ENCODE measurements at regions not wholly inside any gene's neighbourhood (a gene's known extent, or its start where the extent isn't known, plus 50 kb on each side); places are given as distances from the start of the nearest gene placed in this dataset.

- TF ChIP-seq CTCF (IDR thresholded peaks at IDR 0.05; ENCODE audit: control insufficient read depth, extremely low read depth, insufficient read depth): no peak
- H3K4me3 ChIP-seq (ENCODE audit: low read depth, low read length): no peak overlapping the region
- DNase-seq (ENCODE audit: low read depth): no peak
Observed at GRCh38 chr13:94952787-94953186, 240.4 kb upstream of the SOX21 start.

- H3K4me3 ChIP-seq (ENCODE audit: low read depth, low read length): no peak overlapping the region
- peak; percentile 53 for TF ChIP-seq CTCF (IDR thresholded peaks at IDR 0.05; ENCODE audit: control insufficient read depth, extremely low read depth, insufficient read depth)
- DNase-seq (ENCODE audit: low read depth): peak; percentile 2
Observed at GRCh38 chr13:94950303-94950702, 238.0 kb upstream of the SOX21 start.

GRCh38 chr13:94947965-94948371 is 235.6 kb upstream of the SOX21 start:
- DNase-seq (ENCODE audit: low read depth): no peak
- TF ChIP-seq CTCF (IDR thresholded peaks at IDR 0.05; ENCODE audit: control insufficient read depth, extremely low read depth, insufficient read depth): no peak
- no peak overlapping the region for H3K4me3 ChIP-seq (ENCODE audit: low read depth, low read length)

GRCh38 chr13:94947392-94947791 is 235.0 kb upstream of the SOX21 start:
- no peak overlapping the region for H3K4me3 ChIP-seq (ENCODE audit: low read depth, low read length)
- no peak for DNase-seq (ENCODE audit: low read depth)
- TF ChIP-seq CTCF (IDR thresholded peaks at IDR 0.05; ENCODE audit: control insufficient read depth, extremely low read depth, insufficient read depth): no peak

GRCh38 chr13:94946039-94946438 is 233.7 kb upstream of the SOX21 start:
- no peak for TF ChIP-seq CTCF (IDR thresholded peaks at IDR 0.05; ENCODE audit: control insufficient read depth, extremely low read depth, insufficient read depth)
- H3K4me3 ChIP-seq (ENCODE audit: low read depth, low read length): no peak overlapping the region
- no peak for DNase-seq (ENCODE audit: low read depth)

GRCh38 chr13:94938124-94938523 is 225.8 kb upstream of the SOX21 start:
- no peak for TF ChIP-seq CTCF (IDR thresholded peaks at IDR 0.05; ENCODE audit: control insufficient read depth, extremely low read depth, insufficient read depth)

GRCh38 chr13:94936633-94937032 is 224.3 kb upstream of the SOX21 start:
- no peak for DNase-seq (ENCODE audit: low read depth)
- no peak for TF ChIP-seq CTCF (IDR thresholded peaks at IDR 0.05; ENCODE audit: control insufficient read depth, extremely low read depth, insufficient read depth)
- H3K4me3 ChIP-seq (ENCODE audit: low read depth, low read length): no peak overlapping the region

More at GRCh38 chr13:94938124-94938523, 225.8 kb upstream of the SOX21 start:
- DNase-seq (ENCODE audit: low read depth): no peak
- H3K4me3 ChIP-seq (ENCODE audit: low read depth, low read length): no peak overlapping the region

All from LNCaP clone FGC (cell line).